Esophagus squamous epithelium (tissue), 5 donors: ENCODE measurements at regions not wholly inside any gene's neighbourhood (a gene's known extent, or its start where the extent isn't known, plus 50 kb on each side); places are given as distances from the start of the nearest gene placed in this dataset.
"Not testable (repeated sequence)": the region's sequence is repeated elsewhere in the genome, so short reads cannot be mapped to it uniquely, and the experiment has no call there.

ENCODE experiments used
- DNase-seq: peaks from one replicate; lab custom pipeline; 2025; lab: John Stamatoyannopoulos, UW
- H3K27ac ChIP-seq, 4 donors: fragments of 200-600 bp; sonication (generic); one replicate each; pipeline ENCODE4 v1.5.1; 2016 to 2019; ENCODE audit warnings: mild to moderate bottlenecking in 1 of 4
- H3K27me3 ChIP-seq, 4 donors: fragments of 200-600 bp; sonication (generic); 1 replicate in 3 of 4; 2 replicates in 1 of 4; pipeline versions ENCODE4 v1.5.1 to v1.6.0; 2017 to 2021; ENCODE audit warnings: antibody characterized with exemption in 1 of 4
- H3K36me3 ChIP-seq, 3 donors: fragments of 200-600 bp; sonication (generic); one replicate each; pipeline ENCODE4 v1.5.1; 2016 to 2019
- H3K4me1 ChIP-seq, 3 donors: fragments of 200-600 bp; sonication (generic); one replicate each; pipeline ENCODE4 v1.5.1; 2017 to 2019
- H3K4me3 ChIP-seq, 4 donors: fragments of 200-600 bp; sonication (generic); 1 replicate in 3 of 4; 2 replicates in 1 of 4; pipeline ENCODE4 v1.5.1; 2016 to 2019; ENCODE audit warnings: mild to moderate bottlenecking in 2 of 4, moderate library complexity in 1 of 4
- H3K9me3 ChIP-seq, 3 donors: fragments of 200-600 bp; sonication (generic); one replicate each; pipeline ENCODE4 v1.5.1; 2016 to 2019
- POLR2A ChIP-seq, 4 donors: fragments of 450-650 bp; IDR thresholded peaks; one replicate each; pipeline ENCODE4 v1.6.1; 2017; ENCODE audit warnings: antibody characterized with exemption in 4 of 4, mild to moderate bottlenecking in 4 of 4, moderate library complexity in 3 of 4
- WGBS, 2 donors: methylation state at CpG; one replicate each; pipeline ENCODE4 v1.1.5; 2018; 5-methylcytosine and 5-hydroxymethylcytosine counted together
- intact Hi-C: fragments of 100-400 bp; cut with DNase I; formaldehyde crosslinking; loops from one replicate; pipeline ENCODE4 v1.15.0; 2022
- TF ChIP-seq, protein P1 (sequence below), 6 experiments: fragments of 450-650 bp in 4 of 6; fragments of 200-600 bp in 2 of 6; sonication (generic) in 2 of 6; IDR thresholded peaks; one replicate each; pipeline ENCODE4 v1.5.1; 2016 to 2019; ENCODE audit warnings: antibody characterized with exemption in 6 of 6, mild to moderate bottlenecking in 4 of 6, moderate library complexity in 4 of 6
- donor health status: DM: yes; HTN: yes; CAD: no.

DNA sequence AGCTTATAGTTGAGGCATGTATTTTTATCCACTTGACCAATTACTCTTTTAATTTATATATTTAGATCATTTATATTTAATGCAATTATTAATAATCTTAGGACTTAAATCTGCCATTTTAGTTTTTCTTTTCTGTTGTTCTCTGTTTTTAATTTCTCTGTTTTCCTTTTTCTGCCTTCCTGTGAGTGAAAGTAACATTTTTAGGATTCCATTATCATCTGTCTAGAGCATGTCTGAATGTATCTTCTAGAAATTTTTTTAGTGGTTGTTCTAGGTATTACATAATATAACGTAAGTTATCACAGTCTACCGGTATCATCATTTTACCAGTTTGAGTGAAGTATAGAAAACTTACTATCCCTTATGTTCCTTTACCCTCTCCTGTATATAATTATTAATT lies 197.3 kb downstream of the UNC5CL start:
- TF ChIP-seq, protein P1, sequence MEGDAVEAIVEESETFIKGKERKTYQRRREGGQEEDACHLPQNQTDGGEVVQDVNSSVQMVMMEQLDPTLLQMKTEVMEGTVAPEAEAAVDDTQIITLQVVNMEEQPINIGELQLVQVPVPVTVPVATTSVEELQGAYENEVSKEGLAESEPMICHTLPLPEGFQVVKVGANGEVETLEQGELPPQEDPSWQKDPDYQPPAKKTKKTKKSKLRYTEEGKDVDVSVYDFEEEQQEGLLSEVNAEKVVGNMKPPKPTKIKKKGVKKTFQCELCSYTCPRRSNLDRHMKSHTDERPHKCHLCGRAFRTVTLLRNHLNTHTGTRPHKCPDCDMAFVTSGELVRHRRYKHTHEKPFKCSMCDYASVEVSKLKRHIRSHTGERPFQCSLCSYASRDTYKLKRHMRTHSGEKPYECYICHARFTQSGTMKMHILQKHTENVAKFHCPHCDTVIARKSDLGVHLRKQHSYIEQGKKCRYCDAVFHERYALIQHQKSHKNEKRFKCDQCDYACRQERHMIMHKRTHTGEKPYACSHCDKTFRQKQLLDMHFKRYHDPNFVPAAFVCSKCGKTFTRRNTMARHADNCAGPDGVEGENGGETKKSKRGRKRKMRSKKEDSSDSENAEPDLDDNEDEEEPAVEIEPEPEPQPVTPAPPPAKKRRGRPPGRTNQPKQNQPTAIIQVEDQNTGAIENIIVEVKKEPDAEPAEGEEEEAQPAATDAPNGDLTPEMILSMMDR (IDR thresholded peaks at IDR 0.05), result peak in 1 of 6 experiments; percentile 6
- TF ChIP-seq POLR2A (IDR thresholded peaks at IDR 0.05), result no peak
- Histone ChIP-seq H3K27ac (peak overlapping the region in 2 of 4 donors; percentile 55 to 66), H3K4me3 (no peak overlapping the region), H3K4me1 (peaks cover 0 to 33% (median 4%) of the 10 kb centered on the region in 3 donors), H3K36me3 (no peaks in the 10 kb centered on the region), H3K9me3 (no peaks in the 10 kb centered on the region), H3K27me3 (peaks cover 0 to 7% (median 0%) of the 10 kb centered on the region in 4 donors)
- DNase-seq, result no peak
- intact Hi-C loops, result no loop called here
- 87 to 95% methylated on average over 2 of the region's 2 CpGs for WGBS, 2 donors

DNA sequence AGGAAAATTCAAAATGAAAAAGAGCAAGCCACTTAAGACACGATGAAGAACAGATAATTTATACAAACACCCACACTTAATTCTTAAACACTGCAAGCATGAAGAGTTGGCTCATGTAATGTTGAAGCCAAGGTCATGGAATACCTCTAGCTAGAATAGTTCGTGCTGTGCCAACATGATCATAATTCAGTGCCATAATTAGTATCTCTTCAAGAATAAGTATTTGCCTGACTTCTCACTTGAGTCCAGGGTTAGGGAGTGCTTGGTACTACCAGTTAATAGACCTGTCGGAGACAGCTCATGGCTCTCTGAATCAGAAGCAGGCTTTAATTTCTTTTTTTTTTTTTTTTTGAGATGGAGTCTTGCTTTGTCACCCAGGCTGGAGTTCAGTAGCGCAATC lies 206.3 kb downstream of the UNC5CL start:
- DNase-seq, result no peak
- Histone ChIP-seq H3K4me3 (no peak overlapping the region), H3K27me3 (no peaks in the 10 kb centered on the region), H3K27ac (no peak overlapping the region), H3K4me1 (peaks cover 0 to 14% (median 0%) of the 10 kb centered on the region in 3 donors), H3K36me3 (no peaks in the 10 kb centered on the region), H3K9me3 (no peaks in the 10 kb centered on the region)
- TF ChIP-seq, protein P1 (IDR thresholded peaks at IDR 0.05), result no peak
- no peak for TF ChIP-seq POLR2A (IDR thresholded peaks at IDR 0.05)
- WGBS, 2 donors, result 61 to 69% methylated on average over 4 of the region's 4 CpGs
- intact Hi-C loops, result no loop called here

DNA sequence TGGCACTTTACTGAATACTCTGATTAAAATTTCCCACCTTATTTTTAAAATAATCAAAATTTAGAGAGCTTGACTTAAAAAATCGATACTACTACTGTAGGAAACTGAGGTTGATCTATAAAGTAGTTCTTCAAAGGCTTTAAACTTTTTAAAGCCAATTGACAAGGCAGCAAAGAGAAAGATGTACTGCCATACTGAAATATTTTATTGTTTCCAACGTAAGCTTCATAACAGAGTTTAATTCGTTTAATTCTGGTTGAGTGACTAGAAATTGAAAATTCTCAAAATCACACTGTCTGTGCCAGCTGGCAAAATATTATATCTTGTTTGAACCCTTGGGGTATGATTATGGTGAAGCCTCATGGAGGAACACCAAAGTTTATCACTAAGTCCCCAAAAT lies 207.6 kb downstream of the UNC5CL start:
- 55 to 64% methylated on average over 3 of the region's 3 CpGs for WGBS, 2 donors
- Histone ChIP-seq H3K27me3 (no peaks in the 10 kb centered on the region), H3K9me3 (no peaks in the 10 kb centered on the region), H3K4me1 (peaks cover 0 to 14% (median 0%) of the 10 kb centered on the region in 3 donors), H3K36me3 (no peaks in the 10 kb centered on the region), H3K4me3 (no peak overlapping the region), H3K27ac (no peak overlapping the region)
- DNase-seq, result no peak
- TF ChIP-seq, protein P1 (IDR thresholded peaks at IDR 0.05), result no peak
- TF ChIP-seq POLR2A (IDR thresholded peaks at IDR 0.05), result no peak
- intact Hi-C loops, result no loop called here

DNA sequence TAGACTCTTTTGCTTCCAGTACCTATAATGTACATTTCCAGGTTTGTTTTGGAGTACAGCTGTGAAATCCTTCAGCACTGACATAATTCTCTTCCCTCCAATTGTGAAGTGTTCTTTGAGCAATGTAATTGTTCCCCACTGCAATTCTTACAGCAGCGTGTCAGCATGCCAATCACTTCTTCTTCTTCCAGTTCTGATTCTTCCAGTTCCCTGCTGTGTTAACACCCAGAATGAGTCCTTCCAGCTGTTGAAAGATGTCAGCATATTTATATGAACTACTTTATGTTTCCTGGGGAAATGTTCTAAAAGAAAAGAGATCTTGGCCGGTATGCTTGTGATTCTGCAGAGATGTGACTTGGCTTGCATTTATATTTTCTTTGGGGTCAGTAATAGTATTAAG lies 213.9 kb downstream of the UNC5CL start:
- peaks cover 0 to 11% (median 0%) of the 10 kb centered on the region in 3 donors for H3K4me1 ChIP-seq
- 37 to 46% methylated on average over 2 of the region's 2 CpGs for WGBS, 2 donors
- H3K27me3 ChIP-seq, result no peaks in the 10 kb centered on the region
- H3K27ac ChIP-seq, result no peak overlapping the region
- intact Hi-C loops, result no loop called here
- TF ChIP-seq POLR2A (IDR thresholded peaks at IDR 0.05), result no peak
- TF ChIP-seq, protein P1 (IDR thresholded peaks at IDR 0.05), result no peak
- DNase-seq, result no peak
- H3K4me3 ChIP-seq, result no peak overlapping the region
- H3K36me3 ChIP-seq, result no peaks in the 10 kb centered on the region
- H3K9me3 ChIP-seq, result no peaks in the 10 kb centered on the region

DNA sequence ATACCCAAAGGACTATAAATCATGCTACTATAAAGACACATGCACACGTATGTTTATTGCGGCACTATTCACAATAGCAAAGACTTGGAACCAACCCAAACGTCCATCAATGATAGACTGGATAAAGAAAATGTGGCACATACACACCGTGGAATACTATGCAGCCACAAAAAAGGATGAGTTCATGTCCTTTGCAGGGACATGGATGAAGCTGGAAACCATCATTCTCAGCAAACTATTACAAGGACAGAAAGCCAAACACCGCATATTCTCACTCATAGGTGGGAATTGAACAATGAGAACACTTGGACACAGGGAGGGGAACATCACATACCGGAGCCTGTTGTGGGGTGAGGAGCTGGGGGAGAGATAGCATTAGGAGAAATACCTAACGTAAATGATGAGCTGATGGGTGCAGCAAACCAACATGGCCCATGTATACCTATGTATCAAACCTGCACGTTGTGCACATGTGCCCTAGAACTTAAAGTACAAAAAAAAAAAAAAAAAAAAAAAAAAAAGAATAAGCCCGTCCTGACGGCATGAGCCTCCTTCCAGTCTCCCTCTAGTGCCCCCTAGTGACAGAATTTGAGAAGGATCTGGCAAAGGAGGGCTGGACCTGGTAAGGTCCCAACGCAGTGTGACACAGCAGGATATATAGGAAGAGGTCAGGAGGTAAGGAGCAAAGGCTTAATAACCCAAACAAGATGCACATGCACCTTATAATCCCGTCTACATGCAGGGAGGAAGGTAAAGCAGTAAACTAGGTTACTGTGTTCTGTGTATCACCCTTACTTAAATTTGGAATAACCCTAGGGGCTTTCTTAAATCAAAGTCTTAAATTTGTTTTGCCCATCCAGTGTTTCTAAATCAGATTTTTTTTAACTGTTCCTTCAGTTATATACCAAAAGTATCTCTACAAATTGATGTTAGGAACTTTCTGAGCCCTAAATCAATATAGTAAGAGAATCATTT lies 214.8 kb downstream of the UNC5CL start:
- H3K9me3 ChIP-seq, DNase-seq, intact Hi-C loops, H3K36me3 ChIP-seq, H3K27ac ChIP-seq, H3K27me3 ChIP-seq, H3K4me3 ChIP-seq: not testable (repeated sequence)
- H3K4me1 ChIP-seq, result peaks cover 0 to 11% (median 0%) of the 10 kb centered on the region in 3 donors
- 43 to 51% methylated on average over 10 to 12 of the region's 12 CpGs for WGBS, 2 donors
- TF ChIP-seq, protein P1 (IDR thresholded peaks at IDR 0.05), result peak in 5 of 6 experiments; percentile 42 to 72 (median 55)
